MM.1S (cell line): ENCODE measurements at regions not wholly inside any gene's neighbourhood (a gene's known extent, or its start where the extent isn't known, plus 50 kb on each side); places are given as distances from the start of the nearest gene placed in this dataset.

Experiments used
- DNase-seq: peaks from one replicate; pipeline ENCODE4 v3.0.0-alpha.2; 2015
- H2AFZ ChIP-seq: fragments of 300-600 bp; sonication (generic); 2 replicates; pipeline ENCODE4 v1.6.0; 2016; ENCODE audit warnings: antibody characterized with exemption, low read length
- H3F3A ChIP-seq: fragments of 300-600 bp; sonication (generic); 2 replicates; pipeline ENCODE4 v1.6.1; 2016; ENCODE audit warnings: mild to moderate bottlenecking, antibody characterized with exemption, low read length, moderate library complexity, mixed read lengths; ENCODE audit not compliant: insufficient read depth
- H3K27ac ChIP-seq: fragments of 300-600 bp; sonication (generic); 2 replicates; pipeline ENCODE4 v1.5.1; 2016; ENCODE audit warnings: mild to moderate bottlenecking, low read length
- H3K27me3 ChIP-seq: fragments of 300-600 bp; sonication (generic); replicated peaks from 2 replicates; pipeline ENCODE4 v1.6.0; 2016; ENCODE audit warnings: low read length; ENCODE audit not compliant: insufficient read depth
- H3K36me3 ChIP-seq: fragments of 300-600 bp; sonication (generic); replicated peaks from 2 replicates; pipeline ENCODE4 v1.6.1; 2016; ENCODE audit warnings: mild to moderate bottlenecking, low read length, mixed read lengths; ENCODE audit not compliant: insufficient read depth
- H3K4me1 ChIP-seq: fragments of 300-600 bp; sonication (generic); 2 replicates; pipeline ENCODE4 v1.6.1; 2016; ENCODE audit warnings: low read length, mixed read lengths
- H3K4me2 ChIP-seq: fragments of 300-600 bp; sonication (generic); 2 replicates; pipeline ENCODE4 v1.6.0; 2016; ENCODE audit warnings: low read depth, low read length
- H3K4me3 ChIP-seq: fragments of 300-600 bp; sonication (generic); 2 replicates; pipeline ENCODE4 v1.5.1; 2016; ENCODE audit warnings: low read length, mixed read lengths
- H3K79me2 ChIP-seq: fragments of 300-600 bp; sonication (generic); 2 replicates; pipeline ENCODE4 v1.6.1; 2016; ENCODE audit warnings: mixed run types, low read length, mixed read lengths
- H3K9ac ChIP-seq: fragments of 300-600 bp; sonication (generic); 2 replicates; pipeline ENCODE4 v1.6.1; 2016; ENCODE audit warnings: low read length, mixed read lengths
- H3K9me2 ChIP-seq: fragments of 300-600 bp; sonication (generic); replicated peaks from 2 replicates; pipeline ENCODE4 v1.6.1; 2016; ENCODE audit warnings: mild to moderate bottlenecking, low read length, mixed read lengths; ENCODE audit not compliant: insufficient read depth
- H3K9me3 ChIP-seq: fragments of 300-600 bp; sonication (generic); replicated peaks from 2 replicates; pipeline ENCODE4 v1.6.1; 2016; ENCODE audit warnings: mild to moderate bottlenecking, low read length, mixed read lengths; ENCODE audit not compliant: insufficient read depth
- H4K20me1 ChIP-seq: fragments of 300-600 bp; sonication (generic); 2 replicates; pipeline ENCODE4 v1.6.1; 2016; ENCODE audit warnings: mild to moderate bottlenecking, low read length, moderate library complexity, mixed read lengths; ENCODE audit not compliant: insufficient read depth
- EZH2 ChIP-seq: fragments of 300-600 bp; sonication (generic); optimal IDR thresholded peaks from 2 replicates; pipeline ENCODE3; 2017; ENCODE audit warnings: low read depth, mild to moderate bottlenecking, antibody characterized with exemption, low read length, mixed read lengths
- EZH2phosphoT487 ChIP-seq: fragments of 300-600 bp; sonication (generic); IDR thresholded peaks from 2 replicates; pipeline ENCODE4 v1.6.1; 2018; ENCODE audit warnings: antibody characterized with exemption, low read length
- TF ChIP-seq, protein P1 (sequence below): fragments of 300-600 bp; sonication (generic); IDR thresholded peaks from 2 replicates; pipeline ENCODE4 v1.5.1; 2016; ENCODE audit warnings: antibody characterized with exemption, low read length, mixed read lengths

GRCh38 chrX:109872021-109872732 lies 130.7 kb upstream of the TMEM164 start:
- H3K4me2 ChIP-seq, result no peak overlapping the region

GRCh38 chrX:109873574-109873973 lies 129.3 kb upstream of the TMEM164 start:
- Histone ChIP-seq H3K9me3 (no peaks in the 10 kb centered on the region), H3K9ac (no peak overlapping the region), H3K79me2 (no peaks in the 10 kb centered on the region), H3K9me2 (no peaks in the 10 kb centered on the region), H3K36me3 (no peaks in the 10 kb centered on the region), H3F3A (no peaks in the 10 kb centered on the region), H4K20me1 (no peaks in the 10 kb centered on the region), H3K4me1 (no peaks in the 10 kb centered on the region), H3K4me2 (no peak overlapping the region), H3K27ac (no peak overlapping the region), H2AFZ (no peak overlapping the region), H3K4me3 (no peak overlapping the region), H3K27me3 (no peaks in the 10 kb centered on the region)
- TF ChIP-seq EZH2, result no peak
- TF ChIP-seq, protein P1, sequence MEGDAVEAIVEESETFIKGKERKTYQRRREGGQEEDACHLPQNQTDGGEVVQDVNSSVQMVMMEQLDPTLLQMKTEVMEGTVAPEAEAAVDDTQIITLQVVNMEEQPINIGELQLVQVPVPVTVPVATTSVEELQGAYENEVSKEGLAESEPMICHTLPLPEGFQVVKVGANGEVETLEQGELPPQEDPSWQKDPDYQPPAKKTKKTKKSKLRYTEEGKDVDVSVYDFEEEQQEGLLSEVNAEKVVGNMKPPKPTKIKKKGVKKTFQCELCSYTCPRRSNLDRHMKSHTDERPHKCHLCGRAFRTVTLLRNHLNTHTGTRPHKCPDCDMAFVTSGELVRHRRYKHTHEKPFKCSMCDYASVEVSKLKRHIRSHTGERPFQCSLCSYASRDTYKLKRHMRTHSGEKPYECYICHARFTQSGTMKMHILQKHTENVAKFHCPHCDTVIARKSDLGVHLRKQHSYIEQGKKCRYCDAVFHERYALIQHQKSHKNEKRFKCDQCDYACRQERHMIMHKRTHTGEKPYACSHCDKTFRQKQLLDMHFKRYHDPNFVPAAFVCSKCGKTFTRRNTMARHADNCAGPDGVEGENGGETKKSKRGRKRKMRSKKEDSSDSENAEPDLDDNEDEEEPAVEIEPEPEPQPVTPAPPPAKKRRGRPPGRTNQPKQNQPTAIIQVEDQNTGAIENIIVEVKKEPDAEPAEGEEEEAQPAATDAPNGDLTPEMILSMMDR, result no peak
- no peak for TF ChIP-seq EZH2phosphoT487
- DNase-seq, result no peak

More at GRCh38 chrX:109872021-109872732, 130.7 kb upstream of the TMEM164 start:
- H3K9me3 ChIP-seq, result no peaks in the 10 kb centered on the region
- no peaks in the 10 kb centered on the region for H3K9me2 ChIP-seq
- no peak overlapping the region for H3K4me3 ChIP-seq
- TF ChIP-seq EZH2phosphoT487 (no peak), EZH2 (no peak)
- TF ChIP-seq, protein P1, result no peak
- H3F3A ChIP-seq, result no peaks in the 10 kb centered on the region
- no peaks in the 10 kb centered on the region for H3K36me3 ChIP-seq
- no peak for DNase-seq
- no peak overlapping the region for H3K27ac ChIP-seq
- H4K20me1 ChIP-seq, result no peaks in the 10 kb centered on the region
- no peaks in the 10 kb centered on the region for H3K4me1 ChIP-seq
- no peak overlapping the region for H2AFZ ChIP-seq
- no peaks in the 10 kb centered on the region for H3K79me2 ChIP-seq
- no peaks in the 10 kb centered on the region for H3K27me3 ChIP-seq
- H3K9ac ChIP-seq, result no peak overlapping the region

DNA sequence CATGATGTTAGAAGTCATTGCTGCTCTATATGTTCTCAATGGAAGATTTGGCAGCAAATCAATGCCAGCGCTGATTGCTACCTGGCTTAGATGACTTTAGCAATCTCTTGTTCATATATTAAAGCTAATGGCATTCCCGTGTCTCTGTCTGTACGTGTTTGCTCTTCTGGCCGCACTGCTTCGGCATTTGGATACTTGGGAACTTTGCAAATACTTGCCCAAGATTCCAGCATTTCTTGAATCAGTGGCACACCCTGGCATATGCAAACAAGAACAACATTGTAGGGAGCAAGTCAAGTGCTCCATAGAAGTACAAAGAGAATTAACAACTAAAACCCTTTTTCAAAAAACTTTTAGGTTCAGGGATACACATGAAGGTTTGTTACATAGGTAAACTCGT lies 128.9 kb upstream of the TMEM164 start:
- TF ChIP-seq EZH2 (no peak), EZH2phosphoT487 (no peak)
- TF ChIP-seq, protein P1, result no peak
- Histone ChIP-seq H3K36me3 (no peaks in the 10 kb centered on the region), H3K9me3 (no peaks in the 10 kb centered on the region), H3K27ac (no peak overlapping the region), H3K9me2 (no peaks in the 10 kb centered on the region), H2AFZ (no peak overlapping the region), H3K27me3 (no peaks in the 10 kb centered on the region), H3K4me2 (no peak overlapping the region), H3F3A (no peaks in the 10 kb centered on the region), H3K79me2 (no peaks in the 10 kb centered on the region), H3K9ac (no peak overlapping the region), H3K4me3 (no peak overlapping the region), H4K20me1 (no peaks in the 10 kb centered on the region), H3K4me1 (no peaks in the 10 kb centered on the region)
- DNase-seq, result no peak
